Putamen (tissue), 1 donor: ENCODE measurements at regions not wholly inside any gene's neighbourhood (a gene's known extent, or its start where the extent isn't known, plus 50 kb on each side); places are given as distances from the start of the nearest gene placed in this dataset.

Experiments
- DNase-seq: peaks from one replicate; pipeline ENCODE4 v3.0.0-alpha.2; 2016; ENCODE audit warnings: low spot score

- no peak for DNase-seq
These were observed 206.0 kb upstream of the RPS6KA3 start for GRCh38 chrX:20472620-20473258.

GRCh38 chrX:20472148-20472547, 205.4 kb upstream of the RPS6KA3 start:
- DNase-seq: no peak

GRCh38 chrX:20471483-20471882, 204.8 kb upstream of the RPS6KA3 start:
- no peak for DNase-seq

- DNase-seq: no peak
These were observed 196.8 kb upstream of the RPS6KA3 start for GRCh38 chrX:20463296-20464075.

- no peak for DNase-seq
These were observed 194.9 kb upstream of the RPS6KA3 start for GRCh38 chrX:20461576-20461975.

- no peak for DNase-seq
These were observed 194.3 kb upstream of the RPS6KA3 start for GRCh38 chrX:20461002-20461401.

GRCh38 chrX:20459410-20460350, 193.0 kb upstream of the RPS6KA3 start:
- DNase-seq: no peak

GRCh38 chrX:20456971-20457370, 190.3 kb upstream of the RPS6KA3 start:
- DNase-seq: no peak

GRCh38 chrX:20455001-20455400, 188.3 kb upstream of the RPS6KA3 start:
- no peak for DNase-seq

- DNase-seq: no peak
These were observed 187.4 kb upstream of the RPS6KA3 start for GRCh38 chrX:20454117-20454516.

- DNase-seq: no peak
These were observed 185.8 kb upstream of the RPS6KA3 start for GRCh38 chrX:20452487-20452886.

- DNase-seq: no peak
These were observed 185.2 kb upstream of the RPS6KA3 start for GRCh38 chrX:20451929-20452328.

- no peak for DNase-seq
These were observed 178.4 kb upstream of the RPS6KA3 start for GRCh38 chrX:20445109-20445508.

- DNase-seq: peak; percentile 58
These were observed 175.9 kb upstream of the RPS6KA3 start for GRCh38 chrX:20442597-20442996.

GRCh38 chrX:20441123-20441522, 174.4 kb upstream of the RPS6KA3 start:
- DNase-seq: no peak

- no peak for DNase-seq
These were observed 172.3 kb upstream of the RPS6KA3 start for GRCh38 chrX:20438871-20439526.

- DNase-seq: no peak
These were observed 171.0 kb upstream of the RPS6KA3 start for GRCh38 chrX:20437683-20438082.

- DNase-seq: no peak
These were observed 169.2 kb upstream of the RPS6KA3 start for GRCh38 chrX:20435913-20436312.

GRCh38 chrX:20434986-20435385, 168.3 kb upstream of the RPS6KA3 start:
- no peak for DNase-seq

GRCh38 chrX:20433388-20433775, 166.7 kb upstream of the RPS6KA3 start:
- DNase-seq: no peak

- DNase-seq: no peak
These were observed 166.2 kb upstream of the RPS6KA3 start for GRCh38 chrX:20432746-20433387.

GRCh38 chrX:20432048-20432447, 165.3 kb upstream of the RPS6KA3 start:
- no peak for DNase-seq
